H9 (cell line): ENCODE measurements at regions not wholly inside any gene's neighbourhood (a gene's known extent, or its start where the extent isn't known, plus 50 kb on each side); places are given as distances from the start of the nearest gene placed in this dataset.

Source experiments
- DNase-seq: peaks from one replicate; pipeline ENCODE4 v3.0.0-alpha.2; 2017
- H2AFZ ChIP-seq: one replicate; pipeline ENCODE4 v1.6.1; 2013; ENCODE audit warnings: mild to moderate bottlenecking, low read length, control low read depth, moderate library complexity
- H2AK5ac ChIP-seq: 2 replicates; pipeline ENCODE4 v1.6.1; 2013; ENCODE audit warnings: low read length, control low read depth, mixed read lengths; ENCODE audit not compliant: insufficient read length
- H2BK120ac ChIP-seq: one replicate; pipeline ENCODE4 v1.6.1; 2013; ENCODE audit warnings: low read depth, mild to moderate bottlenecking, low read length, control low read depth, inconsistent platforms; ENCODE audit not compliant: poor library complexity, severe bottlenecking
- H2BK12ac ChIP-seq: 2 replicates; pipeline ENCODE4 v1.6.1; 2013; ENCODE audit warnings: low read length, control low read depth, mixed read lengths, low read depth; ENCODE audit not compliant: insufficient read length
- H2BK15ac ChIP-seq: 2 replicates; pipeline ENCODE4 v1.6.1; 2013; ENCODE audit warnings: low read depth, low read length, control low read depth
- H2BK20ac ChIP-seq: one replicate; pipeline ENCODE4 v1.6.1; 2013; ENCODE audit warnings: low read depth, mild to moderate bottlenecking, low read length, control low read depth, inconsistent platforms; ENCODE audit not compliant: poor library complexity, severe bottlenecking
- H2BK5ac ChIP-seq: 2 replicates; pipeline ENCODE4 v1.6.1; 2013; ENCODE audit warnings: low read length, control low read depth, mixed read lengths; ENCODE audit not compliant: insufficient read length
- H3K14ac ChIP-seq: 2 replicates; pipeline ENCODE4 v1.6.1; 2013; ENCODE audit warnings: low read length, control low read depth; ENCODE audit not compliant: insufficient read depth
- H3K18ac ChIP-seq: 2 replicates; pipeline ENCODE4 v1.6.1; 2013; ENCODE audit warnings: low read depth, mild to moderate bottlenecking, mixed read lengths, low read length, control low read depth; ENCODE audit not compliant: insufficient read length
- H3K23ac ChIP-seq: 2 replicates; pipeline ENCODE4 v1.6.1; 2013; ENCODE audit warnings: low read length, control low read depth, mixed read lengths, low read depth; ENCODE audit not compliant: insufficient read length
- H3K23me2 ChIP-seq: 2 replicates; pipeline ENCODE4 v1.6.1; 2013; ENCODE audit warnings: low read depth, mild to moderate bottlenecking, mixed read lengths, low read length, control low read depth; ENCODE audit not compliant: insufficient read length, poor library complexity, severe bottlenecking
- H3K27ac ChIP-seq: 2 replicates; pipeline ENCODE4 v1.5.1; 2013; ENCODE audit warnings: low read length, control low read depth, mixed read lengths, low read depth; ENCODE audit not compliant: insufficient read length
- H3K27me3 ChIP-seq: 2 replicates; pipeline ENCODE4 v1.6.1; 2013; ENCODE audit warnings: low read length, control low read depth, inconsistent platforms; ENCODE audit not compliant: insufficient read depth
- H3K4ac ChIP-seq: 2 replicates; pipeline ENCODE4 v1.6.1; 2013; ENCODE audit warnings: low read depth, mild to moderate bottlenecking, control low read depth, inconsistent platforms, low read length, moderate library complexity
- H3K4me1 ChIP-seq: 2 replicates; pipeline ENCODE4 v1.6.1; 2013; ENCODE audit warnings: low read length, control low read depth, inconsistent platforms; ENCODE audit not compliant: insufficient read depth
- H3K4me2 ChIP-seq: 2 replicates; pipeline ENCODE4 v1.6.1; 2013; ENCODE audit warnings: low read length, control low read depth, mixed read lengths; ENCODE audit not compliant: insufficient read length, insufficient read depth
- H3K56ac ChIP-seq: 2 replicates; pipeline ENCODE4 v1.6.1; 2013; ENCODE audit warnings: low read depth, mild to moderate bottlenecking, mixed read lengths, low read length, control low read depth; ENCODE audit not compliant: insufficient read length
- H3K79me1 ChIP-seq: 2 replicates; pipeline ENCODE4 v1.6.1; 2013; ENCODE audit warnings: low read depth, mild to moderate bottlenecking, moderate library complexity, low read length, control low read depth, inconsistent platforms; ENCODE audit not compliant: insufficient read depth, poor library complexity, severe bottlenecking
- H3K79me2 ChIP-seq: 2 replicates; pipeline ENCODE4 v1.6.1; 2013; ENCODE audit warnings: low read length, control low read depth, inconsistent platforms; ENCODE audit not compliant: insufficient read depth
- H3K9ac ChIP-seq: 2 replicates; pipeline ENCODE4 v1.6.1; 2013; ENCODE audit warnings: low read length, control low read depth, mixed read lengths; ENCODE audit not compliant: insufficient read length; ENCODE audit errors: extremely low read depth
- H3K9me3 ChIP-seq: one replicate; pipeline ENCODE4 v1.6.1; 2013; ENCODE audit warnings: low read depth, low read length, inconsistent platforms; ENCODE audit not compliant: control insufficient read depth
- H3T11ph ChIP-seq: one replicate; pipeline ENCODE4 v1.6.1; 2013; ENCODE audit warnings: mild to moderate bottlenecking, low read length, control low read depth, inconsistent platforms
- H4K20me1 ChIP-seq: one replicate; pipeline ENCODE4 v1.6.1; 2013; ENCODE audit not compliant: control insufficient read depth, insufficient read length, insufficient read depth
- H4K5ac ChIP-seq: 2 replicates; pipeline ENCODE4 v1.6.1; 2013; ENCODE audit warnings: low read depth, mild to moderate bottlenecking, mixed read lengths, low read length, control low read depth; ENCODE audit not compliant: insufficient read length
- H4K8ac ChIP-seq: replicated peaks from 2 replicates; pipeline ENCODE4 v1.6.1; 2013; ENCODE audit warnings: low read length, control low read depth, mixed read lengths, low read depth; ENCODE audit not compliant: insufficient read length
- H4K91ac ChIP-seq: 2 replicates; pipeline ENCODE4 v1.6.1; 2013; ENCODE audit warnings: low read depth, mild to moderate bottlenecking, moderate library complexity, mixed read lengths, low read length, control low read depth; ENCODE audit not compliant: insufficient read length
- H3K27ac Mint-ChIP-seq, 3 experiments: 2 replicates in 2 of 3; 3 replicates in 1 of 3; pipeline ENCODE4 v1.8.0; 2020 to 2021; ENCODE audit warnings: mixed read lengths in 3 of 3, mild to moderate bottlenecking in 1 of 3, moderate library complexity in 1 of 3
- H3K27me3 Mint-ChIP-seq: 2 replicates; pipeline ENCODE4 v1.8.0; 2021; ENCODE audit warnings: low read depth, mild to moderate bottlenecking, moderate library complexity, mixed read lengths
- H3K36me3 Mint-ChIP-seq, 3 experiments: 2 replicates in 2 of 3; 3 replicates in 1 of 3; pipeline ENCODE4 v1.8.0; 2020 to 2021; ENCODE audit warnings: low read depth in 3 of 3, mixed read lengths in 3 of 3; ENCODE audit not compliant: insufficient read depth in 1 of 3
- H3K4me1 Mint-ChIP-seq, 2 experiments: 2 replicates each; pipeline ENCODE4 v1.8.0; 2020; ENCODE audit warnings: mixed read lengths in 2 of 2
- H3K4me3 Mint-ChIP-seq, 2 experiments: 2 replicates in 1 of 2; 3 replicates in 1 of 2; pipeline ENCODE4 v1.8.0; 2020 to 2021; ENCODE audit warnings: mild to moderate bottlenecking in 2 of 2, mixed read lengths in 2 of 2, moderate library complexity in 1 of 2
- H3K9me3 Mint-ChIP-seq, 2 experiments: 2 replicates in 1 of 2; 3 replicates in 1 of 2; pipeline ENCODE4 v1.8.0; 2020; ENCODE audit warnings: mild to moderate bottlenecking in 2 of 2, mixed read lengths in 2 of 2, moderate library complexity in 1 of 2
- CTCF ChIP-seq: fragments of 200-600 bp; sonication (generic); conservative IDR thresholded peaks from 3 replicates; pipeline ENCODE4 v1.8.0; 2021; ENCODE audit warnings: antibody characterized with exemption, mild to moderate bottlenecking
- WGBS: extraction: QIAGEN DNeasy Blood & Tissue Kit; methylation state at CpG from one replicate; pipeline ENCODE4 v1.1.7; 2013; ENCODE audit warnings: missing lambda C conversion rate, low lambda C conversion rate, mixed read lengths; ENCODE audit not compliant: insufficient read length; ENCODE audit errors: extremely low coverage; 5-methylcytosine and 5-hydroxymethylcytosine counted together

GRCh38 chr9:73537561-73537960 is 385.9 kb downstream of the ANXA1 start:
- no peak overlapping the region for H3K56ac ChIP-seq
- Mint-ChIP-seq H3K27me3 (no peaks in the 10 kb centered on the region), H3K4me1 (no peaks in the 10 kb centered on the region), H3K9me3 (no peaks in the 10 kb centered on the region), H3K27ac (no peak overlapping the region), H3K4me3 (no peak overlapping the region), H3K36me3 (no peaks in the 10 kb centered on the region)
- no peak overlapping the region for H4K5ac ChIP-seq
- H3T11ph ChIP-seq = no peak overlapping the region
- H3K4me1 ChIP-seq = no peaks in the 10 kb centered on the region
- no peak overlapping the region for H2BK15ac ChIP-seq
- no peaks in the 10 kb centered on the region for H3K79me2 ChIP-seq
- no peak overlapping the region for H3K9ac ChIP-seq
- no peak overlapping the region for H3K4me2 ChIP-seq
- WGBS = no CpG with 5 or more reads among the region's 5 CpGs
- no peak overlapping the region for H2BK20ac ChIP-seq
- no peak overlapping the region for H4K91ac ChIP-seq
- no peak overlapping the region for H4K8ac ChIP-seq
- no peak overlapping the region for H2BK5ac ChIP-seq
- no peaks in the 10 kb centered on the region for H3K27me3 ChIP-seq
- no peaks in the 10 kb centered on the region for H3K79me1 ChIP-seq
- no peaks in the 10 kb centered on the region for H3K23me2 ChIP-seq
- H2AK5ac ChIP-seq = no peak overlapping the region
- H3K9me3 ChIP-seq = no peaks in the 10 kb centered on the region
- H3K23ac ChIP-seq = no peak overlapping the region
- H2AFZ ChIP-seq = no peak overlapping the region
- no peak overlapping the region for H2BK12ac ChIP-seq
- H2BK120ac ChIP-seq = no peak overlapping the region
- no peaks in the 10 kb centered on the region for H4K20me1 ChIP-seq
- no peak overlapping the region for H3K18ac ChIP-seq
- DNase-seq = no peak
- H3K14ac ChIP-seq = no peak overlapping the region
- TF ChIP-seq CTCF = no peak
- H3K4ac ChIP-seq = no peak overlapping the region
- H3K27ac ChIP-seq = no peak overlapping the region
